CD4-positive, alpha-beta T cell (primary cell): ENCODE measurements at regions not wholly inside any gene's neighbourhood (a gene's known extent, or its start where the extent isn't known, plus 50 kb on each side); places are given as distances from the start of the nearest gene placed in this dataset.

Experiments
- ATAC-seq: fragments of 200-7000 bp; cut with Tn5 transposase; one replicate; pipeline ENCODE4 v1.10.0; 2022; ENCODE audit warnings: mild to moderate bottlenecking; ENCODE audit not compliant: poor library complexity
- CTCF ChIA-PET: fragments of 350-600 bp; sonication (Branson Sonifier 250); formaldehyde crosslinking; loops from one replicate; lab custom pipeline; 2021; ENCODE audit warnings: antibody characterized with exemption, inconsistent platforms; lab: Charles Lee
- POLR2A ChIA-PET: fragments of 350-600 bp; sonication (Branson Sonifier 250); formaldehyde crosslinking; loops from one replicate; lab custom pipeline; 2021; ENCODE audit warnings: antibody characterized with exemption, inconsistent platforms; lab: Charles Lee
- DNase-seq, 14 experiments: peaks; one replicate each; pipeline ENCODE4 v3.0.0-alpha.2; 2013 to 2020; ENCODE audit warnings: mixed read lengths in 2 of 14
- H3K27ac ChIP-seq, 2 donors: one replicate each; pipeline versions ENCODE4 v1.5.1 to v1.7.0; 2013; ENCODE audit warnings: low read length in 2 of 2, low read depth in 1 of 2, mild to moderate bottlenecking in 1 of 2
- H3K27me3 ChIP-seq, 2 experiments: 1 replicate in 1 of 2; 2 replicates in 1 of 2; pipeline versions ENCODE4 v1.6.1 to v1.7.0; 2013; ENCODE audit warnings: low read length in 2 of 2, control low read depth in 1 of 2, mild to moderate bottlenecking in 1 of 2, moderate library complexity in 1 of 2; ENCODE audit not compliant: insufficient read depth in 2 of 2, control insufficient read depth in 1 of 2
- H3K36me3 ChIP-seq: one replicate; pipeline ENCODE4 v1.6.1; 2013; ENCODE audit warnings: low read length, control low read depth; ENCODE audit not compliant: insufficient read depth
- H3K4me1 ChIP-seq: one replicate; pipeline ENCODE4 v1.6.1; 2013; ENCODE audit warnings: low read length, control low read depth; ENCODE audit not compliant: insufficient read depth
- H3K4me3 ChIP-seq: one replicate; pipeline ENCODE4 v1.5.1; 2013; ENCODE audit warnings: mild to moderate bottlenecking, low read length, moderate library complexity
- H3K9me3 ChIP-seq, 2 experiments: 1 replicate in 1 of 2; 2 replicates in 1 of 2; pipeline versions ENCODE4 v1.6.1 to v1.7.0; 2013; ENCODE audit warnings: low read length in 2 of 2, mild to moderate bottlenecking in 2 of 2, control low read depth in 1 of 2, moderate library complexity in 1 of 2; ENCODE audit not compliant: control insufficient read depth in 1 of 2, insufficient read depth in 1 of 2
- H3K27ac Mint-ChIP-seq: one replicate; pipeline ENCODE4 v1.8.0; 2020; ENCODE audit warnings: mixed read lengths
- H3K27me3 Mint-ChIP-seq: one replicate; pipeline ENCODE4 v1.8.0; 2021; ENCODE audit warnings: mixed read lengths
- H3K36me3 Mint-ChIP-seq: one replicate; pipeline ENCODE4 v1.8.0; 2021; ENCODE audit warnings: low read depth, mixed read lengths
- H3K4me1 Mint-ChIP-seq: one replicate; pipeline ENCODE4 v1.8.0; 2021; ENCODE audit warnings: low read depth, mixed read lengths
- H3K4me3 Mint-ChIP-seq: one replicate; pipeline ENCODE4 v1.8.0; 2020; ENCODE audit warnings: mild to moderate bottlenecking, mixed read lengths
- H3K9me3 Mint-ChIP-seq: one replicate; pipeline ENCODE4 v1.8.0; 2020; ENCODE audit warnings: mixed read lengths
- CTCF ChIP-seq: fragments of 200-600 bp; IDR thresholded peaks from one replicate; pipeline ENCODE4 v1.8.0; 2022; ENCODE audit warnings: antibody characterized with exemption, mild to moderate bottlenecking
- intact Hi-C, 2 experiments: fragments of 100-400 bp; cut with DNase I in 1 of 2; cut with micrococcal nuclease in 1 of 2; formaldehyde crosslinking; loops; one replicate each; pipeline versions ENCODE4 v1.15.1 to v1.9.0; 2023 to 2025; cut with DNase I, micrococcal nuclease

DNA sequence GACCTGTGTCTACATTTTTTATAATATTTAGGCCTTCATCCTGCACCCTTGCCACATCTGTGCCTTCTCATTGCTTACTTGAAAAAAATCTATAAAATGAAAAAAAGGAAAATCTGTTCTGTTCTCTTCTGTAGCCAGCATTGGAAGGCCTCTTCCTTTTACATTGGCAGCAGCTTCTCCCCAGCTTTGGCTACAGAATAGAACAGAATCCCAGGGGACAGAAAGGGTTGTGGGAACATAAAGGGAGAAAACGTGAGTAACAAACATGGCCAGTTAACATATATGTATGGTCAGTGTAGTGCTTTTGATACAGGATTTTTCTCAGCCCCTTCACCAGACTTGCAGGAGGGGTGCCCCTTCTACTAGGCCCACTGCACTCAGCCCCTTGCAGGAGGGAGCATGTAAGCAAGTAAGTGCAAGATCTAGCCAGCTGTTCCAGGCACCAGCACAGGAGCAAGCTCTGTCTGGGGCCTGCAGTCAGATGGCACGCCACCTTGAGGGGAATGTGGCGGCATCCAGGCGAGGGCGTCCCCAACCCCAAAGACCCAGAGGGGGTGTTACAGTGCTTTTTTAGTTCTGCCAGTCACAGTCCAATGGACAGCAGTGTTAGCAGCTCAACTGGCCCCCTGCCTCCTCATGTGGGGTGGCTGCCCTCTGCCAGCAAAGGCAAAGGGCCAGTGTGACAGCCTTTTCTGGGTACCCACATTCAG, 330.5 kb upstream of the ZNF462 start:
- no peak overlapping the region for H3K4me3 ChIP-seq
- Mint-ChIP-seq H3K36me3 (no peaks in the 10 kb centered on the region), H3K4me1 (no peaks in the 10 kb centered on the region), H3K4me3 (no peak overlapping the region), H3K27me3 (no peaks in the 10 kb centered on the region), H3K9me3 (peaks cover 2% of the 10 kb centered on the region), H3K27ac (no peak overlapping the region)
- ATAC-seq (no peak), DNase-seq (no peak)
- H3K27ac ChIP-seq = no peak overlapping the region
- peaks cover 0 to 17% of the 10 kb centered on the region in 2 experiments for H3K9me3 ChIP-seq
- TF ChIP-seq CTCF = no peak
- no peaks in the 10 kb centered on the region for H3K27me3 ChIP-seq
- ChIA-PET CTCF (no interaction called here), POLR2A (no interaction called here)
- no peaks in the 10 kb centered on the region for H3K4me1 ChIP-seq
- no peaks in the 10 kb centered on the region for H3K36me3 ChIP-seq
- intact Hi-C loops = no loop called here

DNA sequence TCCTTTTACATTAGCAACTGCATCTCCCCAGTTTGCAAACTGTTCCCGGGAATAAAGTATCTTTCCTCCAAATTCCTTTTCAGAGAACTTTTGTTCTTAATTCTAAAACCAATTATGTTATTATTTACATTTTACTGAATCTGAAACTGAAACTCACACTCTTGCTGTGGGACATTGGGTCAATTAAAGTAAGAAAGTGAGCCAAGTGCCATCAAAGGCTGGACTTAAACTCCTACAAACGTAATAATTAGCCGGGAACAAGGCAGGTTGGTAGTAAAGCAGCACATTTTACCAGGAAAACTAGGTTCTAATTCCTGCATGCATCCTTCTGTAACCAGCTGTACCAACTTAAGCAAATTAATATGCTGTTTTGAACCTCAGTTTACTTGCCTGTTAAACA, 328.2 kb upstream of the ZNF462 start:
- ChIA-PET CTCF (no interaction called here), POLR2A (no interaction called here)
- no peak overlapping the region for H3K27ac Mint-ChIP-seq
- no peak for TF ChIP-seq CTCF
- H3K36me3 Mint-ChIP-seq = no peaks in the 10 kb centered on the region
- H3K9me3 ChIP-seq = peaks cover 0 to 10% of the 10 kb centered on the region in 2 experiments
- intact Hi-C loops = no loop called here
- no peak for ATAC-seq
- no peaks in the 10 kb centered on the region for H3K4me1 ChIP-seq
- no peaks in the 10 kb centered on the region for H3K36me3 ChIP-seq
- no peaks in the 10 kb centered on the region for H3K27me3 Mint-ChIP-seq
- no peaks in the 10 kb centered on the region for H3K27me3 ChIP-seq
- no peak overlapping the region for H3K4me3 ChIP-seq
- DNase-seq = no peak
- H3K9me3 Mint-ChIP-seq = peaks cover 2% of the 10 kb centered on the region
- no peak overlapping the region for H3K4me3 Mint-ChIP-seq
- no peak overlapping the region for H3K27ac ChIP-seq
- no peaks in the 10 kb centered on the region for H3K4me1 Mint-ChIP-seq

- Mint-ChIP-seq H3K4me1 (no peaks in the 10 kb centered on the region), H3K4me3 (no peak overlapping the region), H3K36me3 (no peaks in the 10 kb centered on the region), H3K27me3 (no peaks in the 10 kb centered on the region), H3K27ac (no peak overlapping the region), H3K9me3 (peaks cover 2% of the 10 kb centered on the region)
- ChIA-PET POLR2A (no interaction called here), CTCF (no interaction called here)
- no peaks in the 10 kb centered on the region for H3K4me1 ChIP-seq
- no peaks in the 10 kb centered on the region for H3K27me3 ChIP-seq
- H3K4me3 ChIP-seq = no peak overlapping the region
- TF ChIP-seq CTCF = no peak
- peaks cover 0 to 10% of the 10 kb centered on the region in 2 experiments for H3K9me3 ChIP-seq
- no peaks in the 10 kb centered on the region for H3K36me3 ChIP-seq
- ATAC-seq (no peak), DNase-seq (no peak)
- intact Hi-C loops = no loop called here
- no peak overlapping the region for H3K27ac ChIP-seq
Observed at GRCh38 chr9:106535439-106535838, 327.5 kb upstream of the ZNF462 start.
